ENCODE measurements at regions not wholly inside any gene's neighbourhood (a gene's known extent, or its start where the extent isn't known, plus 50 kb on each side); places are given as distances from the start of the nearest gene placed in this dataset.

- H3K36me3 ChIP-seq (ENCODE audit: insufficient read depth) = no peaks in the 10 kb centered on the region
- H3K27ac ChIP-seq = no peak overlapping the region
- H3K27me3 ChIP-seq (ENCODE audit: insufficient read depth, low read depth) = no peaks in the 10 kb centered on the region
- H3K4me2 ChIP-seq = no peak overlapping the region
- no peaks in the 10 kb centered on the region for H4K20me1 ChIP-seq (ENCODE audit: insufficient read depth)
- H3K79me2 ChIP-seq (ENCODE audit: insufficient read depth, low read depth) = no peaks in the 10 kb centered on the region
- no peak overlapping the region for H2AFZ ChIP-seq (ENCODE audit: low read depth)
- H3K9ac ChIP-seq = no peak overlapping the region
- H3K4me3 ChIP-seq (IDR thresholded peaks at IDR 0.05; ENCODE audit: insufficient read depth, low read depth, low read length) = no peak overlapping the region
- TF ChIP-seq, protein P1, sequence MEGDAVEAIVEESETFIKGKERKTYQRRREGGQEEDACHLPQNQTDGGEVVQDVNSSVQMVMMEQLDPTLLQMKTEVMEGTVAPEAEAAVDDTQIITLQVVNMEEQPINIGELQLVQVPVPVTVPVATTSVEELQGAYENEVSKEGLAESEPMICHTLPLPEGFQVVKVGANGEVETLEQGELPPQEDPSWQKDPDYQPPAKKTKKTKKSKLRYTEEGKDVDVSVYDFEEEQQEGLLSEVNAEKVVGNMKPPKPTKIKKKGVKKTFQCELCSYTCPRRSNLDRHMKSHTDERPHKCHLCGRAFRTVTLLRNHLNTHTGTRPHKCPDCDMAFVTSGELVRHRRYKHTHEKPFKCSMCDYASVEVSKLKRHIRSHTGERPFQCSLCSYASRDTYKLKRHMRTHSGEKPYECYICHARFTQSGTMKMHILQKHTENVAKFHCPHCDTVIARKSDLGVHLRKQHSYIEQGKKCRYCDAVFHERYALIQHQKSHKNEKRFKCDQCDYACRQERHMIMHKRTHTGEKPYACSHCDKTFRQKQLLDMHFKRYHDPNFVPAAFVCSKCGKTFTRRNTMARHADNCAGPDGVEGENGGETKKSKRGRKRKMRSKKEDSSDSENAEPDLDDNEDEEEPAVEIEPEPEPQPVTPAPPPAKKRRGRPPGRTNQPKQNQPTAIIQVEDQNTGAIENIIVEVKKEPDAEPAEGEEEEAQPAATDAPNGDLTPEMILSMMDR (conservative IDR thresholded peaks at IDR 0.05; ENCODE audit: low read depth, low read length) = no peak
- no peaks in the 10 kb centered on the region for H3K4me1 ChIP-seq (ENCODE audit: low read depth, poor library complexity, severe bottlenecking)
Measured at GRCh38 chr3:124092811-124093210, 100.9 kb upstream of the ROPN1 start.

GRCh38 chr3:124094496-124094895, 102.6 kb upstream of the ROPN1 start:
- Histone ChIP-seq H3K4me2 (no peak overlapping the region), H3K4me3 (IDR thresholded peaks at IDR 0.05; ENCODE audit: insufficient read depth, low read depth, low read length) (no peak overlapping the region), H2AFZ (ENCODE audit: low read depth) (no peak overlapping the region), H3K36me3 (ENCODE audit: insufficient read depth) (no peaks in the 10 kb centered on the region), H3K79me2 (ENCODE audit: insufficient read depth, low read depth) (no peaks in the 10 kb centered on the region), H4K20me1 (ENCODE audit: insufficient read depth) (no peaks in the 10 kb centered on the region), H3K27ac (no peak overlapping the region), H3K9ac (no peak overlapping the region), H3K27me3 (ENCODE audit: insufficient read depth, low read depth) (no peaks in the 10 kb centered on the region), H3K4me1 (ENCODE audit: low read depth, poor library complexity, severe bottlenecking) (no peaks in the 10 kb centered on the region)
- TF ChIP-seq, protein P1 (conservative IDR thresholded peaks at IDR 0.05; ENCODE audit: low read depth, low read length) = no peak

DNA sequence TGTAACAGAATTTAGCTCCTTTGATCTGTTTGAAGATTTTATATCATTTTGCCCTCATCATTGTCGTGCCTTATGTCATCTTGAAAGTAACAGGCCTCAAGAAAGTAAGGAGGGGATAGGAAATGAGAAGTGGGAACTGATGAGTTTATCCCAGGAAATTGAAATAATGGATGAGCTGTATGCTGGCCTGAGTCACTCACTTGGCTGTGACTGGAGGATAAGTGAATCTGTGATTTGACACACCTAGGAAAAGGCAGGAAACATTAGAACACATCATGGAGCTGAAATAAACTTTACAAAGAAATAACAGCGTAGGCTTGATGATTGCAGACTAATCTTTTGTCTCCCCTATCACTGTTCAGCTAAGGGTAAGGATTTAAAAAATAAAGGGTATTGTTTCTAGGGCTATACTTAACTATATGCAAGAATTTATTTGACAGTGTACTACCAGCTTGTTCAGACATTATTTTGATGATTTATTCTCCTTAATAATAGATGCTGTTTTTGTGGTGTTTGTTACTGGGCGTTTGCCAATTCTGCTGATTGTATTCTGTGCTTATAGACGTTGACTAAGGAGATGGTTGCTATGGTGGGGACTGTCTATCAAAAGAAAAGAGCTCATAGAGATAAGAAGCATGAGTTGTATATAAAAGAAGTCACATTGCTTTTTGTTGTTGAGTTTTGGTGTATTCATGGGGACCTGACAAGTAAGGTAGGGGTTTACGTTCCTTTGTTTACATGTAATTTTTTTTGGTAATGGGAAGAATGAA, 105.6 kb upstream of the ROPN1 start:
- H4K20me1 ChIP-seq (ENCODE audit: insufficient read depth) = no peaks in the 10 kb centered on the region
- no peaks in the 10 kb centered on the region for H3K36me3 ChIP-seq (ENCODE audit: insufficient read depth)
- H3K4me1 ChIP-seq (ENCODE audit: low read depth, poor library complexity, severe bottlenecking) = no peaks in the 10 kb centered on the region
- H3K27ac ChIP-seq = no peak overlapping the region
- H3K79me2 ChIP-seq (ENCODE audit: insufficient read depth, low read depth) = no peaks in the 10 kb centered on the region
- H3K4me3 ChIP-seq (IDR thresholded peaks at IDR 0.05; ENCODE audit: insufficient read depth, low read depth, low read length) = no peak overlapping the region
- H3K9ac ChIP-seq = no peak overlapping the region
- no peak overlapping the region for H2AFZ ChIP-seq (ENCODE audit: low read depth)
- H3K27me3 ChIP-seq (ENCODE audit: insufficient read depth, low read depth) = no peaks in the 10 kb centered on the region
- TF ChIP-seq, protein P1 (conservative IDR thresholded peaks at IDR 0.05; ENCODE audit: low read depth, low read length) = no peak
- H3K4me2 ChIP-seq = no peak overlapping the region

- TF ChIP-seq, protein P1 (conservative IDR thresholded peaks at IDR 0.05; ENCODE audit: low read depth, low read length) = no peak
- Histone ChIP-seq H4K20me1 (ENCODE audit: insufficient read depth) (no peaks in the 10 kb centered on the region), H3K4me1 (ENCODE audit: low read depth, poor library complexity, severe bottlenecking) (no peaks in the 10 kb centered on the region), H3K27ac (no peak overlapping the region), H3K79me2 (ENCODE audit: insufficient read depth, low read depth) (no peaks in the 10 kb centered on the region), H3K4me3 (IDR thresholded peaks at IDR 0.05; ENCODE audit: insufficient read depth, low read depth, low read length) (no peak overlapping the region), H3K4me2 (no peak overlapping the region), H3K27me3 (ENCODE audit: insufficient read depth, low read depth) (no peaks in the 10 kb centered on the region), H2AFZ (ENCODE audit: low read depth) (no peak overlapping the region), H3K9ac (no peak overlapping the region), H3K36me3 (ENCODE audit: insufficient read depth) (no peaks in the 10 kb centered on the region)
Measured at GRCh38 chr3:124101643-124102042, 109.7 kb upstream of the ROPN1 start.

All from KMS-11 (cell line).